CD4-positive, alpha-beta T cell treated with Interleukin-17A for 4 hours (primary cell): ENCODE measurements at regions not wholly inside any gene's neighbourhood (a gene's known extent, or its start where the extent isn't known, plus 50 kb on each side); places are given as distances from the start of the nearest gene placed in this dataset.

Experiments used
- DNase-seq: peaks from one replicate; pipeline ENCODE4 v3.0.0-alpha.2; 2020; ENCODE audit warnings: mixed read lengths

GRCh38 chrX:16451334-16451733, 198.6 kb upstream of the S100G start:
- DNase-seq: no peak

DNA sequence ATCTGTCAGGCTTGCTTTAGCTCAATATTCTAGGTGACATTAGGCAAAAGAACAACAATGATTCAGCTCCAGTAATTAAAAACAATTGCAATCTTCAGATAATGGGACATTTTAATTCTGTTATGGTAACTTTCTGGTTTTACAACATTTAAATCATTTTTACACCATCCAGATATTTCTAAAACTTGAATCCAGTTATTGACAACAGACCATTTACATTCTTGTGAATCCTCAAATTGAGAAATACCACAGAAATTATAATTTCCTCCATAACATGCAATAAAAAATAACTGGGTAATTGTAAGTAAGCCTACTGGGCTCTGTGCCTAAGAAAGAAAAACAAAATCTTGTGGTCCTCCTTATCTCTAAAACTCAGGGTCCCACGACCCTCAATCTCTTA, 195.0 kb upstream of the S100G start:
- no peak for DNase-seq

DNA sequence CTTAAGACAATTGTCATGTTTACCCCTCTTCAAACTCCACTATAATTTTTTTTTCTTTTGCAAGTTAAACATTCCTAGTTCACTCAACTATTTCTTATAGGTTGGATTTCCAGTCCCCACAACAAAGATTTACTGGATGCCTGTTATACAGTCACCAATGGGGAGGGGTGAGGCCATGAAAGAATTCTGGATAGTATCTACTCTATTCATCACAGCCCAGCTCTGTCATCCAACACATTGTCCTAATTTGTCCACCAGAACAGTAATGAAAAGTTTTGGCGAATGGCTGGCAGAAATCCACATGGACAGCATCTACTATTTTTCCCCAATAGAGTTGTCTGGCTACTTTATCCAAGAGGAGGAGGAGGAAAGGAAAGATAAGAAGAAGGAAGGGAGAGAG, 192.7 kb upstream of the S100G start:
- DNase-seq: no peak

GRCh38 chrX:16458208-16458607, 191.8 kb upstream of the S100G start:
- DNase-seq: no peak

- DNase-seq: no peak
These were observed 190.9 kb upstream of the S100G start for GRCh38 chrX:16459008-16459407.

DNA sequence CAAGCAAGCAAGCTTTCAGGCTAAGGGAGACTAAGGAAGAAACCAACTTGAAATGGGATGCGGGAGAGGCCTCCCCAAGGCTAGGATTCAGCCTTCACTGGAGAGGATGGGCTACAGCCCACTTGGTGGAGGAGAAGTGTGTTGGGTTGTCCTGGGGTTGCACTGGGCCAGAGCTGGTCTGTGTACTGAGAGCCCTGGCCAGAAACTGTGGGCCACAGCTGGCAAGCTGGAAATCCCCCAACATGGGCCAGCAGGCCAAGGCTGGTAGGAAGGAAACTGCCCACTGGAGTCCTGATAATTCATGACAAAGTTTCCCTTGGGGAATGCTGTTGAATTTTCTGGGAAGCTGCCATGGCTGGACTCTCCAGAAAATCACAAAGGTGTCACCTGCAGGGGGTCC, 188.0 kb upstream of the S100G start:
- DNase-seq: no peak

DNA sequence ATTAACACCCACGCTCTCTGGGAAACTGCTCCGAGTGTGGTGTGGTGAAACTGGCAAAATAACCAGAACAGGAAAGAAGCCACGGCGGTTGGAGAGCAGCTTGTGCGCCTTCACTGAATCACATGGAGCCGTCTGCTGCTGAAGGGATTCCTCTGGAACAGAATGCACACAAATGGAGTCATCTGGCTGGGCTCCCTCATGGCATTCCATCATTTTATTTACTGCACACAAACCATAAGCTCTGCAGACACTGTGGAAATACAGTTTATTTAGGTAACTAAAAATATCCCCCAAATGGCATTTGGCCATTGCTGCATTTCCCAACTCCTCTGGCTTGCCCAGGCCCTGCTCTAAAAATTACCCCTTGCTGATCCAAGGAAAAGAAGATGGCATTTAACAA, 187.0 kb upstream of the S100G start:
- DNase-seq: no peak

DNA sequence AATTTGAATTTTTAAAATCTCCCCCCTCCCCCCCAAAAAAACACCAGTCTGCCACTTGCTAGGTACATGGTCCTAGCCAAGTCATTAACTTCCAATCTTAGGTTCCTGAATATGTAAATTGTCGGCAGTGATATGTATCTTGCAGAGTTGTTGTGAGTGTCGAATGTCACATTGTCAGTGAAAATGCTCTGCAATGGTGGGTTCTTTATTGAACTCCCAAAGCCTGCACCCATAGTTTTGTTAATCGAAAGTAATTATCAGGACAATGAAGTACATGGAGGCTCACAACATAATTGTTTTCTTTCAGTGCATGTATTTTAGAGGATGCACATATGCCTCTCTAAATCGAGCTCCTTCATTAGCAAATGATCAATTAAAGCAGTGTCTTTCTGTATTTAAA, 185.6 kb upstream of the S100G start:
- DNase-seq: no peak

DNA sequence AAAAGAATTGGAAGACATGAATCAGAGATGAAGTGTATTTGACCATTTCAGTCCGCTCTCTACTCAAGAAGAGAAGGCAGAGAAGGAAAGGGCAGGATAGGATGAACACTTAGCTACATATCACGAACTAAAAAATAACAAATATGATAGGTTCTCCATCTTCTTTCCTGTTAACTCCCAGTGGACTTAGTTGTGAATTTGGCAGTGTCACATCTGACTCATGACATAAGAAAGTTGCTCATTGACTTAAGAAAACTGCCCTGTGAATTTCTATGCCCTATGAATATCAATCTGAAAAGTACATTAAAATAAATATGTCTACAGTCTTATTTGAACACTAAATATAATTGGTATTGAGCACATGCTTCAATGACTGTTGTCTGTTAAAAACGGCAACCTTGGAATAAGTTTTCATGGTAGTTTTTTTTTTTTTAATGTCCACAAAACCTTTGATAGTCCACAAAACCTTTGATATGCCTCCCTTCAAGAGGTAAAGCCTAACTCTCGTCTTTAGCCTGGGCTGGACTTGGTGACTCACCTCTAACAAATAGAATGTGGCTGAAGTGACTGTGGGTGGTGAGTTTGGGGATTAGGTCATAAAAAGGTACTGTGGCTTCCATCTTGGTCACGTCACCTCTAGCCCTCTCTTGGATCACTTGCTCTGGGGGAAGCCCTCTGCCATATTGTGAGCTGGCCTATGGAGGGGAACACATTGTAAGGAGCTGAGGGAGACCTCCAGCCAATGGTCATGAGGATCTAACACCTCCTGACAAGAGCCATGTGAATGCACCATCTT, 184.7 kb upstream of the S100G start:
- no peak for DNase-seq

- no peak for DNase-seq
These were observed 183.1 kb upstream of the S100G start for GRCh38 chrX:16466640-16467432.

DNA sequence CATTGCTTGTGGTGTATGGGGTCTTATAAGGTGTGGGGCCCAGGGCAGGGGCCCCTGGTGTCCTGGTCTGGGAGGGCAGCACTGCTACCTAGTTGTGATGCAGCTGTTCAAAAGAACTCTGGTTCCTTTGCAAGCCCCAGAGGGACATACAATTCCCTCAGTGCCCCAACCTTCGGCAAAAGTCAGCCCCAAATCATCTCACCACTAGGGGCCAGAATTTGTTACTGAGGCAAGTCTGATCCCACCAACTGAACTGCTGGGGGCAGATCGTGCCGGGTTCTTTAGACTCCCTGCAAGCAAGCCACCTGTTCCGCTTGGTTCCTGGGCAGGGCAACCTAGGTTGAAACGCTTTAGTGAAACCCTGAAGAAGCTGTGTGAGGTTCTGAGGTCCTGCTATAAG, 180.1 kb upstream of the S100G start:
- DNase-seq: no peak

GRCh38 chrX:16472345-16472744, 177.6 kb upstream of the S100G start:
- no peak for DNase-seq

- DNase-seq: no peak
These were observed 175.4 kb upstream of the S100G start for GRCh38 chrX:16474511-16474910.

GRCh38 chrX:16476009-16476408, 173.9 kb upstream of the S100G start:
- DNase-seq: no peak

DNA sequence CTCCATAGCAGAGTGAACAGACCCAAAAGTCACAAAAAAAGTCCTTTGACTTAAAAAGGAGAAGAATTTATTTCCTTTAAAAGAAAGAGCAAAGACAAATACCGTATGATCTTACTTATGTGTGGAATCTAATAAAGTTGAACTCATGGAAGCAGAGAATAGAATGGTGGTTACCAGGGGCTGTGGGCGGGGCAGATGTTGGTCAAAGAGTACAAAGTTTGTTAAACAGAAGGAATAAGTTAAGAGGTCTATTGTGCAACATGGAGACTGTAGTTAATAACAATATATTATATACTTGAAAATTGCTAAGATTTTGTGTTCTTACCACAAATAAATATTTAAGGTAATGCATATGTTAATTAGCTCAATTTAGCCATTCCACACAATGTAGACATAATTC, 173.3 kb upstream of the S100G start:
- no peak for DNase-seq

DNA sequence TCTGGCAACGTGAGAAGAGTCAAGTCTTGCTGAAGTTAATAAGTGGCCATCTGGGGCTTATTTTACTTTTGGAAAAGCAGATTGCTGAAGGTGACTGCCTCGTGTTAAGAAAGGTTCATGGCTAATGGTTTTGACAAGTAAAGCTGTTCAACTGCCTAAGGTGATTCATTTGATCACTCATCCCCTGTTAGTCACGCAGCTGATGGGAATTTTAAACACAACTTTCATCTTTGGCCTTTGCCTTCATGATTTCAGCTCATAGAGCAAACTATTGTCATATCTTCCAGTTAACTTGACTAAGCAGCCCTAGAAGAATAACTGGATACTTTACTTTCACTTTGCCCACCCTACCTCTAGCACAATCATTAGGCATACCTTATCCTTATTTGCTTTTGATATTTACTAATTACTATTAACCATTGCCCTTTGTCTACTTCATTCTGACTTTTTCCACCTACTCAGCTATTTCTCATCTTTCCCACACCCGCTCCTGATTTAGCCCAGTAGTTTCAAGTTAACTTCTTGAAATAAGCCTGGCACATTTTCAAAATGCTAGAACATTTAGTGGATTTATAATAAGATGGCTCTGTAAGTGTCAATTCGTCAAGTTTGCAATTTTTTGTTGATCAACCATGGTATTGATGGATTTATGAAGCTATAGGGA, 170.6 kb upstream of the S100G start:
- DNase-seq: no peak

- DNase-seq: no peak
These were observed 169.9 kb upstream of the S100G start for GRCh38 chrX:16480049-16480448.

GRCh38 chrX:16484338-16484737, 165.6 kb upstream of the S100G start:
- peak; percentile 49 for DNase-seq

- DNase-seq: no peak
These were observed 162.2 kb upstream of the S100G start for GRCh38 chrX:16487620-16488385.

DNA sequence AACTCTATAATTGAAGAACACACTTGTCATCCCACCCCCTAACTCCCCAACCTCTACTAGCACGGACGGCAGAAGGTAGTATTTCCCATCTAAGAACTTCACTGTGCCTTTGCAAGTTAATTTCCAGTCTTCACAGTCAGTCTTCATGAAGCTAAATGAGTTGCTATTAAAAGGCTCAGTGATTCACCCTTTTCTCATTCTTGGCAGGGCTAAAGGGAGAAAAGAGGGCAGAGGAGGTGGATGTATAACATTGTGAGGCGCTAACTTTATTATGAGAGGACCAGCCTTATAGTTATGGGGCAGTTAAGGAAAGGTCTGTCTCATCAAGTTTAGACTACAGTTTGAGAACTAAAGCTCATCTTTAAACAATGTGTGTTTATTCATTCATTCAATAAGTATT, 161.0 kb upstream of the S100G start:
- DNase-seq: no peak

DNA sequence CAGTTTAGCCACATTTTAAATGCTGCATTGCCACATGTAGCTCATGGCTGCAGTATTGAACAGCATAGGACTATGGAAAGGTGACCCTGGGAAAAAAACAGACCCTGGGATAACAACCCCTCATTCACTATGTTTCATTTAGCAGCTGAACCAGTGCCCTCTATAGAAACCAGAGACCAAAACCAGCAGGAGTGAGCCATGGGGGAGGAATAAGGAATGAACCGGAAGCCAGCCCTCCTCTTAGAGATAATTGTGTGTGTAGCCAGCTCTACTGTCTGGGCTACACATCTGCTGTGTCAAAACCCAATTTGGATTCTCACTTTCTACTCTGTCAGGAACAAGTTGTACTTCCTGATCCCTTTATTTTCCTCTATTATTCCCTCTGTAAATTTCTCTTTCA, 158.5 kb upstream of the S100G start:
- no peak for DNase-seq

DNA sequence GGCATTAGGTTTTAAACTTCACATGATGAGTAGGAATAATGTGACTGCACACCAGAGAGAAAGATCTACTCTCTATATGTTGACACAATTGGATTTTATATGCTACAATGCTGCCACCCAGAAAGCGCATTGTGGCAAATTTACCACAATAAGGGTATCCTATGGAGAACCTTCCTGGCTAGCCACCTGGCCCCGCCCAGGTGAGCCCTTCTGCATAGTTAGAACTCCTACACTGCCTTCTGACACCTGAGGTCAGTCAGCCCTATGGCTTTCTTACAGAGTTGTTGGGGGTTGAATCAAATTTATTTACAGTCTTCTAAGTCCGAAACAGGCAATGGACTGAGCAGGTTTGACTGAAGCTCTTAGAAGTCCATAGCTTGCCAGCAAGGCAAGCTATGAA, 153.8 kb upstream of the S100G start:
- DNase-seq: no peak
